Effector CD4-positive, alpha-beta T cell (primary cell): ENCODE measurements at regions not wholly inside any gene's neighbourhood (a gene's known extent, or its start where the extent isn't known, plus 50 kb on each side); places are given as distances from the start of the nearest gene placed in this dataset.
A peak's percentile ranks its signal among the peaks of the same experiment; 100 is the strongest.
"Not testable (repeated sequence)": the region's sequence is repeated elsewhere in the genome, so short reads cannot be mapped to it uniquely, and the experiment has no call there.

Experiments
- DNase-seq: peaks from one replicate; pipeline ENCODE4 v3.0.0-alpha.2; 2020

GRCh38 chr11:64428693-64429092, 69.7 kb downstream of the RPS6KA4 start:
- no peak for DNase-seq

- DNase-seq: no peak
These were observed 71.0 kb downstream of the RPS6KA4 start for GRCh38 chr11:64429970-64430369.

- no peak for DNase-seq
These were observed 71.7 kb downstream of the RPS6KA4 start for GRCh38 chr11:64430645-64431044.

- no peak for DNase-seq
These were observed 77.0 kb downstream of the RPS6KA4 start for GRCh38 chr11:64436000-64436399.

GRCh38 chr11:64437426-64437825, 78.5 kb downstream of the RPS6KA4 start:
- no peak for DNase-seq

GRCh38 chr11:64438986-64439771, 80.2 kb downstream of the RPS6KA4 start:
- DNase-seq: no peak

GRCh38 chr11:64439772-64440491, 81.0 kb downstream of the RPS6KA4 start:
- DNase-seq: not testable (repeated sequence)

GRCh38 chr11:64441127-64441526, 82.2 kb downstream of the RPS6KA4 start:
- no peak for DNase-seq

- no peak for DNase-seq
These were observed 84.0 kb downstream of the RPS6KA4 start for GRCh38 chr11:64443001-64443400.

- DNase-seq: no peak
These were observed 86.0 kb downstream of the RPS6KA4 start for GRCh38 chr11:64444838-64445441.

GRCh38 chr11:64445651-64446050, 86.7 kb downstream of the RPS6KA4 start:
- DNase-seq: no peak

- DNase-seq: no peak
These were observed 89.1 kb downstream of the RPS6KA4 start for GRCh38 chr11:64447831-64448598.

- DNase-seq: peak; percentile 57
These were observed 89.8 kb downstream of the RPS6KA4 start for GRCh38 chr11:64448599-64449380.

GRCh38 chr11:64449381-64450167, 90.6 kb downstream of the RPS6KA4 start:
- DNase-seq: peak; percentile 53

- DNase-seq: no peak
These were observed 91.2 kb downstream of the RPS6KA4 start for GRCh38 chr11:64450168-64450560.

GRCh38 chr11:64451856-64452255, 92.9 kb downstream of the RPS6KA4 start:
- no peak for DNase-seq

- no peak for DNase-seq
These were observed 94.5 kb downstream of the RPS6KA4 start for GRCh38 chr11:64453466-64453865.

- DNase-seq: no peak
These were observed 96.7 kb downstream of the RPS6KA4 start for GRCh38 chr11:64455456-64456261.

- DNase-seq: no peak
These were observed 97.8 kb downstream of the RPS6KA4 start for GRCh38 chr11:64456509-64457320.
